Fibroblast of lung (primary cell): ENCODE measurements at regions not wholly inside any gene's neighbourhood (a gene's known extent, or its start where the extent isn't known, plus 50 kb on each side); places are given as distances from the start of the nearest gene placed in this dataset.

Experiments
- EZH2 ChIP-seq: IDR thresholded peaks from 2 replicates; pipeline ENCODE4 v1.5.1; 2012; ENCODE audit warnings: low read length, control low read depth, mild to moderate bottlenecking; ENCODE audit errors: missing control alignments
- TF ChIP-seq, protein P1 (sequence below), 2 donors: IDR thresholded peaks in 1 of 2; conservative IDR thresholded peaks in 1 of 2; 1 replicate in 1 of 2; 2 replicates in 1 of 2; pipeline ENCODE4 v1.5.1; 2011 to 2012; ENCODE audit warnings: low read length in 2 of 2, control low read depth in 1 of 2, inconsistent platforms in 1 of 2, low read depth in 1 of 2, mild to moderate bottlenecking in 1 of 2

DNA sequence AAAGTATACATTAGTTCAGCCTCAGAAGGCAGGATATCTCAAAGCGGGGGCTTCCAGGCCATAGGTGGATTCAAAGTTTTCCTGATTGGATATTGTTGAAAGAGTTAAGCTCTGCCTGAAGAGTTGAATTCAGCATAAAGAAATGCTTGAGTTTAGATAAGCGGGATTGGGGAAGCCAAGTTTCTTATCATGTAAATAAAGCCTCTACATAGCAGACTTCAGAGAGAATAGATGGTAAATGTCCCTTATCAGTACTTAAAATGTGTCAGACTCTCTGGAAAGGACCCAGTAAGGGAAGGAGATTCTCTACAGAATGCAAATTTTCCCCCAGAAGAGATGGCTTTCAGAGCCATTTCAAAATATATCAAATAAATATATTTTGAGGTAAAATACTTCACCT lies 423.5 kb downstream of the SHISA9 start:
- TF ChIP-seq, protein P1, sequence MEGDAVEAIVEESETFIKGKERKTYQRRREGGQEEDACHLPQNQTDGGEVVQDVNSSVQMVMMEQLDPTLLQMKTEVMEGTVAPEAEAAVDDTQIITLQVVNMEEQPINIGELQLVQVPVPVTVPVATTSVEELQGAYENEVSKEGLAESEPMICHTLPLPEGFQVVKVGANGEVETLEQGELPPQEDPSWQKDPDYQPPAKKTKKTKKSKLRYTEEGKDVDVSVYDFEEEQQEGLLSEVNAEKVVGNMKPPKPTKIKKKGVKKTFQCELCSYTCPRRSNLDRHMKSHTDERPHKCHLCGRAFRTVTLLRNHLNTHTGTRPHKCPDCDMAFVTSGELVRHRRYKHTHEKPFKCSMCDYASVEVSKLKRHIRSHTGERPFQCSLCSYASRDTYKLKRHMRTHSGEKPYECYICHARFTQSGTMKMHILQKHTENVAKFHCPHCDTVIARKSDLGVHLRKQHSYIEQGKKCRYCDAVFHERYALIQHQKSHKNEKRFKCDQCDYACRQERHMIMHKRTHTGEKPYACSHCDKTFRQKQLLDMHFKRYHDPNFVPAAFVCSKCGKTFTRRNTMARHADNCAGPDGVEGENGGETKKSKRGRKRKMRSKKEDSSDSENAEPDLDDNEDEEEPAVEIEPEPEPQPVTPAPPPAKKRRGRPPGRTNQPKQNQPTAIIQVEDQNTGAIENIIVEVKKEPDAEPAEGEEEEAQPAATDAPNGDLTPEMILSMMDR (conservative IDR thresholded peaks at IDR 0.05 in 1 of 2, IDR thresholded peaks at IDR 0.05 in 1 of 2; ENCODE audit: low read depth in 1 of 2, low read length in 2 of 2) = no peak
- no peak for TF ChIP-seq EZH2
